ENCODE measurements at regions not wholly inside any gene's neighbourhood (a gene's known extent, or its start where the extent isn't known, plus 50 kb on each side); places are given as distances from the start of the nearest gene placed in this dataset.

DNA sequence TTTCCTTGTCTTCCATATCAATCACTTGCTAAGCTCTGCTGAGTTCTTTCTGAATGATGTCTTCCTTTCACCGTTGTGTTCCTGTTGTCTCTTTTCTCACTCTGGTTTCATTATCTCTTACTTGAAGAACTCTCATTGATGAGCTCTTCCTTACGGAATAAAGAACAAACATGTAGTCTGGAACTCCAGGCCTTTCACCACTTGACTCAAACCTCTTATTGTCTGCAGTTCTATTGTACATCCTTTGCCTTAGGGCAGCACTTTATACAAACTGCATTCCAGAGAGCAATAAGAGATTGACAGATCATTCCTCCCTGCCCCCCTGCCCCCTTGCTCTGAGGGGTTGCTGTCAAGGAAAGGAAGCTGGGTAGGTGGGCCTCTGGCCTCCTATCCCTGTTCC, 517.4 kb downstream of the TMEM135 start:
- no peak for TF ChIP-seq CTCF (IDR thresholded peaks at IDR 0.05; ENCODE audit: low read depth, low read length)
- TF ChIP-seq EZH2phosphoT487 (IDR thresholded peaks at IDR 0.05; ENCODE audit: low read depth) = no peak
